Naive thymus-derived CD8-positive, alpha-beta T cell (primary cell): ENCODE measurements at regions not wholly inside any gene's neighbourhood (a gene's known extent, or its start where the extent isn't known, plus 50 kb on each side); places are given as distances from the start of the nearest gene placed in this dataset.
"Not testable (repeated sequence)": the region's sequence is repeated elsewhere in the genome, so short reads cannot be mapped to it uniquely, and the experiment has no call there.

ENCODE experiments used
- ATAC-seq, 2 donors: fragments of 150-1000 bp; cut with Tn5 transposase in 1 of 2; sonication (Bioruptor Pico), chemical (Tn5 transposase) in 1 of 2; 1 replicate in 1 of 2; 2 replicates in 1 of 2; pipeline ENCODE4 v1.10.0; 2021; ENCODE audit warnings: mild to moderate bottlenecking in 2 of 2, moderate library complexity in 2 of 2
- POLR2A ChIA-PET: fragments of 350-600 bp; sonication (Branson Sonifier 250); formaldehyde crosslinking; loops from one replicate; lab custom pipeline; 2021; ENCODE audit warnings: antibody characterized with exemption; lab: Charles Lee
- DNase-seq, 10 donors: peaks; one replicate each; pipeline versions ENCODE4 v3.0.0 to v3.0.0-alpha.2; 2020 to 2022
- H3K27ac Mint-ChIP-seq, 10 donors: one replicate each; pipeline ENCODE4 v1.8.0; 2020 to 2022; ENCODE audit warnings: mild to moderate bottlenecking in 10 of 10, mixed read lengths in 10 of 10, moderate library complexity in 4 of 10, inconsistent platforms in 1 of 10
- H3K27me3 Mint-ChIP-seq, 5 donors: one replicate each; pipeline ENCODE4 v1.8.0; 2021 to 2022; ENCODE audit warnings: mixed read lengths in 5 of 5
- H3K36me3 Mint-ChIP-seq, 3 donors: one replicate each; pipeline ENCODE4 v1.8.0; 2020 to 2022; ENCODE audit warnings: mixed read lengths in 3 of 3, mild to moderate bottlenecking in 2 of 3, inconsistent platforms in 1 of 3
- H3K4me1 Mint-ChIP-seq, 4 donors: one replicate each; pipeline ENCODE4 v1.8.0; 2021 to 2022; ENCODE audit warnings: mixed read lengths in 4 of 4
- H3K4me3 Mint-ChIP-seq, 10 donors: one replicate each; pipeline ENCODE4 v1.8.0; 2020 to 2022; ENCODE audit warnings: mild to moderate bottlenecking in 10 of 10, mixed read lengths in 10 of 10, moderate library complexity in 6 of 10, inconsistent platforms in 1 of 10
- H3K9me3 Mint-ChIP-seq, 9 donors: one replicate each; pipeline ENCODE4 v1.8.0; 2020 to 2022; ENCODE audit warnings: mixed read lengths in 9 of 9, mild to moderate bottlenecking in 3 of 9, inconsistent platforms in 1 of 9, moderate library complexity in 1 of 9

- Mint-ChIP-seq H3K27me3 (peaks cover 0 to 2% (median 0%) of the 10 kb centered on the region in 5 donors), H3K4me3 (no peak overlapping the region), H3K9me3 (peaks cover 0 to 13% (median 8%) of the 10 kb centered on the region in 9 donors), H3K27ac (no peak overlapping the region), H3K4me1 (no peaks in the 10 kb centered on the region), H3K36me3 (peaks cover 0 to 11% (median 4%) of the 10 kb centered on the region in 3 donors)
- ATAC-seq (no peak), DNase-seq (no peak)
- POLR2A ChIA-PET = no interaction called here
These were observed 104.4 kb downstream of the RHOU start for GRCh38 chr1:228839656-228840055.

- Mint-ChIP-seq H3K36me3 (peaks cover 0 to 11% (median 4%) of the 10 kb centered on the region in 3 donors), H3K4me1 (no peaks in the 10 kb centered on the region), H3K27ac (no peak overlapping the region), H3K4me3 (no peak overlapping the region), H3K9me3 (peaks cover 0 to 13% (median 8%) of the 10 kb centered on the region in 9 donors), H3K27me3 (no peaks in the 10 kb centered on the region)
- POLR2A ChIA-PET = no interaction called here
- ATAC-seq = no peak
- DNase-seq = no peak
These were observed 106.4 kb downstream of the RHOU start for GRCh38 chr1:228841632-228842031.

- peaks cover 0 to 11% (median 4%) of the 10 kb centered on the region in 3 donors for H3K36me3 Mint-ChIP-seq
- no peaks in the 10 kb centered on the region for H3K27me3 Mint-ChIP-seq
- H3K9me3 Mint-ChIP-seq = peaks cover 0 to 13% (median 8%) of the 10 kb centered on the region in 9 donors
- no peak overlapping the region for H3K4me3 Mint-ChIP-seq
- ATAC-seq (no peak), DNase-seq (no peak)
- POLR2A ChIA-PET = no interaction called here
- no peaks in the 10 kb centered on the region for H3K4me1 Mint-ChIP-seq
- H3K27ac Mint-ChIP-seq = no peak overlapping the region
These were observed 107.0 kb downstream of the RHOU start for GRCh38 chr1:228842094-228842775.

DNA sequence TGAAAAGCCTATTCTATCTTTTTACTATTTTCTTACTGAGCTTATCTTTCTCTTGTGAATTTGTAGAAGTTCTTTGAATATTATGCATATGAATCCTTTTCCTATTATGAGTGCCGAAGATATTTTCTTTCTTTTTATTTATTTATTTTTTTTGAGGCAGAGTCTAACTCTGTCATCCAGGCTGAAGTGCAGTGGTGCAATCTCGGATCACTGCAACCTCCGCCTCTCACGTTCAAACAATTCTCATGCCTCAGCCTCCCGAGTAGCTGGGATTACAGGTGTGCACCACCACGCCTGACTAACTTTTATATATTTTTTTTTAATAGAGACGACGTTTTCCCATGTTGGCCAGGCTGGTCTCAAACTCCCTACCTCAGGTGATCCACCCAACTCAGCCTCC is 109.8 kb downstream of the RHOU start:
- Mint-ChIP-seq H3K36me3 (peaks cover 0 to 11% (median 4%) of the 10 kb centered on the region in 3 donors), H3K27me3 (no peaks in the 10 kb centered on the region), H3K9me3 (peaks cover 0 to 13% (median 8%) of the 10 kb centered on the region in 9 donors), H3K27ac (no peak overlapping the region), H3K4me3 (no peak overlapping the region), H3K4me1 (peaks cover 0 to 7% (median 4%) of the 10 kb centered on the region in 4 donors)
- ATAC-seq (no peak), DNase-seq (no peak)
- POLR2A ChIA-PET = no interaction called here

DNA sequence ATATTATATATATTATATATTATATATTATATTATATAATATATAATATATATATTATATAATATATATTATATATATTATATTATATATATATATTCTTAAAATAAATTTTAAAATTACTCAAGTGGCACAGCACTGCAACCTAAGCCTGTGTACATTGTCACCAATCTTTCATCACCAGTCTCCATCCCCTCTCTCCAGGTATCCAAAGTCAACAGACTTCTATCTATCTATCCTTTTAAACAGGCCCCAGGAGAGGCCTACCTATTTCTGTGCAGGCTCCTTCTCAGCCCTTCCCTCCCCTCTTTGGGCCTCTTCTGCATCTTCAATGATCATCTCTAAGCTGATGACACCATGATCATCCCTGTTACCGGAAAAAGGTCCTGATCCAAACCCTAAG is 111.7 kb downstream of the RHOU start:
- DNase-seq (no peak), ATAC-seq (no peak)
- Mint-ChIP-seq H3K4me1 (peaks cover 0 to 7% (median 5%) of the 10 kb centered on the region in 4 donors), H3K27ac (no peak overlapping the region), H3K27me3 (no peaks in the 10 kb centered on the region), H3K4me3 (no peak overlapping the region), H3K9me3 (peaks cover 0 to 13% (median 8%) of the 10 kb centered on the region in 9 donors), H3K36me3 (peaks cover 0 to 11% (median 4%) of the 10 kb centered on the region in 3 donors)
- POLR2A ChIA-PET = no interaction called here

DNA sequence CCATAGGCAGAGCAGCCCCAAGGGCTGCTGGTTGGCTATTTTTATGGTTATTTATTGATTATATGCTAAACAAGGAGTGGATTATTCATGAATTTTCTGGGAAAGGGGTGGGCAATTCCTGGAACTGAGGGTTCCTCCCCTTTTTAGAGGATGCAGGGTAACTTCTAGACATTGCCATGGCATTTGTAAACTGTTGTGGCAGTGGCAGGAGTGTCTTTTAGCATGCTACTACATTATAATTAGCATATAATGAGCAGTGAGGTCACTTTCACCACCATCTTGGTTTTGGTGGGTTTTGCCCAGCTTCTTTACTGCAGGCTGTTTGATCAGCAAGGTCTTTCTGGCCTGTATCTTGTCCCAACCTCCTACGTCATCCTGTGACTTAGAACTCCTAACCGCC is 112.2 kb downstream of the RHOU start:
- POLR2A ChIA-PET, H3K4me1 Mint-ChIP-seq, H3K27ac Mint-ChIP-seq, H3K27me3 Mint-ChIP-seq, ATAC-seq, H3K4me3 Mint-ChIP-seq, DNase-seq: not testable (repeated sequence)
- H3K9me3 Mint-ChIP-seq = peaks cover 0 to 13% (median 8%) of the 10 kb centered on the region in 9 donors
- peaks cover 0 to 11% (median 4%) of the 10 kb centered on the region in 3 donors for H3K36me3 Mint-ChIP-seq

DNA sequence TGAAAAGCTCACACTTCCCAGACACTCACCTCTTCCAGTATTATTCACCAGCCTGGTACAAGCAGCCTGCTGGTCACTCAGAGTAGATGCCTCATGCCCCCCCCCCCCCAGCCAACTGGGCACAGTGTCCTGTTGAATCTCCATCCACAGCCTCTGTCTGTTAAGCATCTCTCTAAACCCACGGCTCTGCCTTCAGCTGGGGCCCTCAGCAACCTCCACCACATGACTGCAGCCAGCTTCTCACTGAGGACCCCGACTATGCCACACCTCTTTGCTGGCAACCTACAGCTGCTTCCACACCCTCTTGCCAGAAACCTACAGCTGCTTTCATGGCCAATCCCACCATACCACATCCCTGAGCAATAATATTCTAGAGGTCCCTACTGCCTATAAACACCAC is 113.1 kb downstream of the RHOU start:
- POLR2A ChIA-PET = no interaction called here
- Mint-ChIP-seq H3K4me1 (peaks cover 0 to 9% (median 6%) of the 10 kb centered on the region in 4 donors), H3K27ac (peak overlapping the region in 1 of 10 donors; percentile 9), H3K36me3 (peaks cover 0 to 2% (median 2%) of the 10 kb centered on the region in 3 donors), H3K9me3 (peaks cover 0 to 6% (median 2%) of the 10 kb centered on the region in 9 donors), H3K4me3 (no peak overlapping the region), H3K27me3 (peaks cover 0 to 4% (median 0%) of the 10 kb centered on the region in 5 donors)
- no peak for DNase-seq
- no peak for ATAC-seq

DNA sequence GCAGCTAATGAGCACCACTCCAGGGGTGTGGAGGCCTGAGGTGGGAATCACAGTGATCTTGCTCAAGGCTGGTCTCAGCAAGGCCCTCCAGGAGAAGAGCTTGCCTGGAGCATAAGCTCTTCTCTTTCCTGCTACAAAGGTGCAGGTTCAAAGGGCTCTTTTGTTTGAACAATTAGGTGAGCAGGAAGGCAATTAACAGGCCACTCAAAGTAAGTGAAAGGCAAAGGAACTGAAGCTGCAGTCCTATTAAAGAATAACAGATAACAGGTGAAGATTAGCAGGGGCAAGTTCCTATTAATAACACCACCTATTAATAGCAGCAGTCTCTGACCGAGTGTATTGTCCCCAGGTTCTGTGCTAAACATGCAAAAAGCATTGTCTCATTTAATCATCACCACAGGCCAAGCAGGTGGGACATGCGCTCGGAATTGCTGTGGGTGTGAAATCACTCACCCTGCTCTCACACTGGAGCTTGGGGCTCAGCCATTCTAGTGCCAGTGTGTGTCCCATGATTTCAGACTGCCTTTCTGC is 113.8 kb downstream of the RHOU start:
- ATAC-seq (no peak), DNase-seq (no peak)
- peaks cover 0 to 4% (median 0%) of the 10 kb centered on the region in 5 donors for H3K27me3 Mint-ChIP-seq
- H3K36me3 Mint-ChIP-seq = no peaks in the 10 kb centered on the region
- H3K4me1 Mint-ChIP-seq = peaks cover 0 to 9% (median 6%) of the 10 kb centered on the region in 4 donors
- H3K27ac Mint-ChIP-seq = peak overlapping the region in 1 of 10 donors; percentile 34
- POLR2A ChIA-PET = no interaction called here
- no peak overlapping the region for H3K4me3 Mint-ChIP-seq
- peaks cover 0 to 2% (median 0%) of the 10 kb centered on the region in 9 donors for H3K9me3 Mint-ChIP-seq

DNA sequence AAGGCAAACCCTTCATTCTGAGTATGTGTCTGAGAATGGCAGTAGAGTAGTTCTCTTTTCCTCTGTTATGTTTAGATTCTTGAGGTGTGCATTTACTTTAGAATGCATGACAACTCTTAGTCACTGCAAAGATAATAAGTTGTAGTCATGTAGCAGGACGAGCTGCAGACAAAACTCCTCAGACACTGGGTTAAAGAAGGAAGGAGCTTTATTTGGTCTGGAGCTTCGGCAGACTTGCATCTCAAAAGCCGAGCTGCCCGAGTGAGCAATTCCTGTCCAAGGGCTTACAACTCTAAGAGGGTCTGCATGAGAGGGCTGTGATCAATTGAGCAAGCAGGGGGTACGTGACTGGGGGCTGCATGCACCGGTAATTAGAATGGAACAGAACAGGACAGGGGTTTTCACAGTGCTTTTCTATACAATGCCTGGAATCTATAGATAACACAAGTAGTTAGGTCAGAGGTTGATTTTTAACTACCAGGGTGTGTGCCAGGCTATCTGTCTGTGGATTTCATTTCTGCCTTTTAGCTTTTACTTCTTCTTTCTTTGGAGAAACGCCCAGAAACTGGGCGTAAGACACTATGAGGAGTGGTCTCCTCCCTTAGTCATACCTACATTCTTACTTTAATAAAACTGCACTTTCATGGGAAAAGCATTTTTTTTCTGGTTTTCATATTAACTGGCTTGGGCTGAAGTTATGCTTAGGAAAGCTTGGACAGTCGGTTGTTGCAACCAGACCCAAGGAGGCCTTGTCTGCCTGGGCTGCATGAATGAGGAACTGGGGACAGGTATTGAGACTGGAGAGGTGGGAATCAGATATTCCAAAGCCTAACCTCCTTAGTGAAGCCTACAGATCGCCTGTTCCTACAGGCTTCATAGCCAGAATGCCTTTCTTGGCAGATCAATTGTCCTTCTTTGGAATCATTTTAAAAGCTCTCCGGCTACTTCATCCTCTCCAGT is 115.1 kb downstream of the RHOU start:
- peaks cover 0 to 9% (median 6%) of the 10 kb centered on the region in 4 donors for H3K4me1 Mint-ChIP-seq
- H3K36me3 Mint-ChIP-seq = no peaks in the 10 kb centered on the region
- H3K27me3 Mint-ChIP-seq = peaks cover 0 to 4% (median 0%) of the 10 kb centered on the region in 5 donors
- no peak for DNase-seq
- no peak overlapping the region for H3K4me3 Mint-ChIP-seq
- peaks cover 0 to 4% (median 1%) of the 10 kb centered on the region in 9 donors for H3K9me3 Mint-ChIP-seq
- POLR2A ChIA-PET = no interaction called here
- ATAC-seq = no peak
- H3K27ac Mint-ChIP-seq = no peak overlapping the region

DNA sequence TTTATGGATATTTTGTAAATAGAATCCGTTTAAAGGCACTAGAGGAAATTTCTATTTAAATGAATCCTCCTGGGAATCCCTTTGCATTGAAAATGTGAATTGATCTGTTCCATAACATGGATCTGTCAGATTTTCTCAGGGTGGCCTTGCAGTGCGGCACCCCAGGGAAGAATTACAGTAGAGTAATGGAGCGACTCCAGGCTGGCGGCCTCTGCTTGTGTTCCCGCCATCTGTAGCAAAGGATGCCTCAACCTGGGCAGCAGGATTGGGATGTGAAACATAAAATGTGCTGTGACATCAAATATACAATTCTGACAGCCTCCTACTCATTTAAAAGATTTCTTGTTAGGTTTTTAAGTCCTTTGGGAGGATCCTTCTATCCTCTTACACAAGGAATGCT is 115.9 kb downstream of the RHOU start:
- Mint-ChIP-seq H3K27me3 (peaks cover 0 to 4% (median 0%) of the 10 kb centered on the region in 5 donors), H3K27ac (no peak overlapping the region), H3K4me3 (no peak overlapping the region), H3K4me1 (peaks cover 0 to 9% (median 6%) of the 10 kb centered on the region in 4 donors), H3K36me3 (peaks cover 0 to 4% (median 4%) of the 10 kb centered on the region in 3 donors), H3K9me3 (peaks cover 0 to 12% (median 4%) of the 10 kb centered on the region in 9 donors)
- POLR2A ChIA-PET = no interaction called here
- DNase-seq = no peak
- no peak for ATAC-seq

DNA sequence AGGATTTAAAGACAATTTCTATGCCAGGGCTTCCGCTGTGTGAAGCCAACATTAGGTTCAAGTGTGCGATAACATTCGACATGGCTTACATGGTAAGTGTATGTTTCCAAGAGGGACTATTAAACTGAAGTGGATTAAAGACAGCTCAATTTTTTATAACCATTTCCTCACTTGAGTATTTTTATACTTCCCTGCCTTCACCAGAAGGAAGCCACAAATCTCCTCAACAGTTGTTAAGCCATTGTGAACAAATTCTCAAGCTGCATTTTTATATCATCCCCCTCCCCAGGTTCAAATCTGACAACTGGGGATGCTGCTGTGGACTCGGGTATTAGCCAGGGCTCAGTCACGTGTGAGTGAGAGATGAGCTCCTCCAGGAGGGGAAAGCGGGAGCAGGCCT is 116.3 kb downstream of the RHOU start:
- ATAC-seq (no peak), DNase-seq (no peak)
- H3K27ac Mint-ChIP-seq = no peak overlapping the region
- no peak overlapping the region for H3K4me3 Mint-ChIP-seq
- peaks cover 0 to 9% (median 6%) of the 10 kb centered on the region in 4 donors for H3K4me1 Mint-ChIP-seq
- peaks cover 0 to 4% (median 0%) of the 10 kb centered on the region in 5 donors for H3K27me3 Mint-ChIP-seq
- H3K9me3 Mint-ChIP-seq = peaks cover 0 to 16% (median 4%) of the 10 kb centered on the region in 9 donors
- peaks cover 0 to 5% (median 4%) of the 10 kb centered on the region in 3 donors for H3K36me3 Mint-ChIP-seq
- POLR2A ChIA-PET = no interaction called here

- no peak for DNase-seq
- POLR2A ChIA-PET = no interaction called here
These were observed 116.7 kb downstream of the RHOU start for GRCh38 chr1:228852024-228852423.

More at GRCh38 chr1:228852024-228852423, 116.7 kb downstream of the RHOU start:
- H3K27ac Mint-ChIP-seq = peak overlapping the region in 2 of 10 donors; percentile 16 to 63
- ATAC-seq = no peak
- H3K4me1 Mint-ChIP-seq = peaks cover 0 to 9% (median 6%) of the 10 kb centered on the region in 4 donors
- H3K27me3 Mint-ChIP-seq = peaks cover 0 to 4% (median 0%) of the 10 kb centered on the region in 5 donors
- H3K9me3 Mint-ChIP-seq = peaks cover 0 to 16% (median 4%) of the 10 kb centered on the region in 9 donors
- H3K4me3 Mint-ChIP-seq = no peak overlapping the region
- H3K36me3 Mint-ChIP-seq = peaks cover 0 to 5% (median 4%) of the 10 kb centered on the region in 3 donors
